Gastrocnemius medialis (tissue), 4 donors: ENCODE measurements at regions not wholly inside any gene's neighbourhood (a gene's known extent, or its start where the extent isn't known, plus 50 kb on each side); places are given as distances from the start of the nearest gene placed in this dataset.

ENCODE experiments used
- CTCF ChIP-seq, 5 experiments: fragments of 450-650 bp in 3 of 5; fragments of 200-600 bp in 2 of 5; sonication (generic) in 2 of 5; IDR thresholded peaks in 4 of 5; conservative IDR thresholded peaks in 1 of 5; 1 replicate in 4 of 5; 2 replicates in 1 of 5; pipeline ENCODE4 v1.5.1; 2016 to 2019; ENCODE audit warnings: antibody characterized with exemption in 5 of 5, mild to moderate bottlenecking in 3 of 5, moderate library complexity in 3 of 5
- POLR2A ChIP-seq, 2 donors: fragments of 450-650 bp; IDR thresholded peaks; one replicate each; pipeline ENCODE4 v1.6.1; 2017; ENCODE audit warnings: antibody characterized with exemption in 2 of 2, mild to moderate bottlenecking in 2 of 2, moderate library complexity in 2 of 2

GRCh38 chr6:170007468-170008293, 256.3 kb downstream of the ERMARD start:
- TF ChIP-seq CTCF (IDR thresholded peaks at IDR 0.05 in 4 of 5, conservative IDR thresholded peaks at IDR 0.05 in 1 of 5): no peak
- no peak for TF ChIP-seq POLR2A (IDR thresholded peaks at IDR 0.05)
